ENCODE measurements at regions not wholly inside any gene's neighbourhood (a gene's known extent, or its start where the extent isn't known, plus 50 kb on each side); places are given as distances from the start of the nearest gene placed in this dataset.

- Histone ChIP-seq H4K8ac (ENCODE audit: low read depth, low read length) (no peak overlapping the region), H2BK5ac (ENCODE audit: low read length) (no peak overlapping the region)
These were observed 354.0 kb downstream of the NPR3 start for GRCh38 chr5:33065131-33065530.

GRCh38 chr5:33067291-33067690 is 356.2 kb downstream of the NPR3 start:
- DNase-seq (ENCODE audit: low spot score), result no peak
- no peaks in the 10 kb centered on the region for H3K36me3 ChIP-seq (replicated peaks in 1 of 2; ENCODE audit: control insufficient read depth in 2 of 2, insufficient read depth in 2 of 2, low read length in 2 of 2)
- no peak overlapping the region for H4K91ac ChIP-seq (ENCODE audit: low read depth, low read length, poor library complexity)
- no peak overlapping the region for H3K4ac ChIP-seq (ENCODE audit: low read length)
- no peak overlapping the region for H2AK5ac ChIP-seq (ENCODE audit: low read depth, low read length)
- no peak overlapping the region for H3K4me2 ChIP-seq (ENCODE audit: insufficient read depth, low read length, poor library complexity, severe bottlenecking)
- H2BK120ac ChIP-seq (ENCODE audit: low read depth, low read length), result no peak overlapping the region
- H3K27ac ChIP-seq (replicated peaks; ENCODE audit: low read length), result no peak overlapping the region
- no peak overlapping the region for H2BK12ac ChIP-seq (ENCODE audit: low read length)
- no peak overlapping the region for H3K23ac ChIP-seq (ENCODE audit: low read depth, low read length, poor library complexity)
- no peak overlapping the region for H3K9ac ChIP-seq (ENCODE audit: low read depth, low read length, poor library complexity)
- H3K14ac ChIP-seq (ENCODE audit: low read length), result no peak overlapping the region
- H3K9me3 ChIP-seq (replicated peaks in 1 of 2; ENCODE audit: control insufficient read depth in 2 of 2, insufficient read depth in 1 of 2, low read depth in 1 of 2, low read length in 2 of 2), result no peaks in the 10 kb centered on the region
- H2BK15ac ChIP-seq (ENCODE audit: low read length), result no peak overlapping the region
- H2AFZ ChIP-seq (ENCODE audit: low read length), result no peak overlapping the region
- H3K79me1 ChIP-seq (ENCODE audit: low read depth, low read length), result no peaks in the 10 kb centered on the region
- WGBS, 2 donors (ENCODE audit: extremely low coverage in 2 of 2, insufficient read length in 2 of 2, insufficient replicate concordance in 1 of 2), result no CpG with 5 or more reads among the region's 2 CpGs
- H3K18ac ChIP-seq (ENCODE audit: low read length), result no peak overlapping the region
- no peak overlapping the region for H3K4me3 ChIP-seq (ENCODE audit: low read length in 2 of 2)
- no peaks in the 10 kb centered on the region for H3K27me3 ChIP-seq (ENCODE audit: control insufficient read depth in 3 of 3, insufficient read depth in 3 of 3, low read depth in 1 of 3, low read length in 3 of 3)
- no peaks in the 10 kb centered on the region for H3K4me1 ChIP-seq (ENCODE audit: control insufficient read depth in 2 of 2, insufficient read depth in 1 of 2, low read depth in 1 of 2, low read length in 2 of 2)
- H2BK5ac ChIP-seq (ENCODE audit: low read length), result no peak overlapping the region
- no peak overlapping the region for H4K8ac ChIP-seq (ENCODE audit: low read depth, low read length)

More at GRCh38 chr5:33065131-33065530, 354.0 kb downstream of the NPR3 start:
- Histone ChIP-seq H2AK5ac (ENCODE audit: low read depth, low read length) (no peak overlapping the region), H3K79me1 (ENCODE audit: low read depth, low read length) (no peaks in the 10 kb centered on the region), H2BK15ac (ENCODE audit: low read length) (no peak overlapping the region), H3K4ac (ENCODE audit: low read length) (no peak overlapping the region), H4K91ac (ENCODE audit: low read depth, low read length, poor library complexity) (no peak overlapping the region), H2BK120ac (ENCODE audit: low read depth, low read length) (no peak overlapping the region), H3K23ac (ENCODE audit: low read depth, low read length, poor library complexity) (no peak overlapping the region), H3K4me1 (ENCODE audit: control insufficient read depth in 2 of 2, insufficient read depth in 1 of 2, low read depth in 1 of 2, low read length in 2 of 2) (no peaks in the 10 kb centered on the region), H3K9ac (ENCODE audit: low read depth, low read length, poor library complexity) (no peak overlapping the region), H3K14ac (ENCODE audit: low read length) (no peak overlapping the region), H3K4me3 (ENCODE audit: low read length in 2 of 2) (no peak overlapping the region), H2BK12ac (ENCODE audit: low read length) (no peak overlapping the region), H3K9me3 (replicated peaks in 1 of 2; ENCODE audit: control insufficient read depth in 2 of 2, insufficient read depth in 1 of 2, low read depth in 1 of 2, low read length in 2 of 2) (no peaks in the 10 kb centered on the region), H2AFZ (ENCODE audit: low read length) (no peak overlapping the region), H3K18ac (ENCODE audit: low read length) (no peak overlapping the region), H3K4me2 (ENCODE audit: insufficient read depth, low read length, poor library complexity, severe bottlenecking) (no peak overlapping the region), H3K27me3 (ENCODE audit: control insufficient read depth in 3 of 3, insufficient read depth in 3 of 3, low read depth in 1 of 3, low read length in 3 of 3) (no peaks in the 10 kb centered on the region), H3K36me3 (replicated peaks in 1 of 2; ENCODE audit: control insufficient read depth in 2 of 2, insufficient read depth in 2 of 2, low read length in 2 of 2) (no peaks in the 10 kb centered on the region), H3K27ac (replicated peaks; ENCODE audit: low read length) (no peak overlapping the region)
- WGBS, 2 donors (ENCODE audit: extremely low coverage in 2 of 2, insufficient read length in 2 of 2, insufficient replicate concordance in 1 of 2), result no CpG with 5 or more reads among the region's 3 CpGs
- DNase-seq (ENCODE audit: low spot score), result no peak

GRCh38 chr5:33068786-33069185 is 357.7 kb downstream of the NPR3 start:
- no peak for DNase-seq (ENCODE audit: low spot score)
- no peak overlapping the region for H2AK5ac ChIP-seq (ENCODE audit: low read depth, low read length)
- no peak overlapping the region for H3K4me2 ChIP-seq (ENCODE audit: insufficient read depth, low read length, poor library complexity, severe bottlenecking)
- H3K79me1 ChIP-seq (ENCODE audit: low read depth, low read length), result no peaks in the 10 kb centered on the region
- H3K27ac ChIP-seq (replicated peaks; ENCODE audit: low read length), result no peak overlapping the region
- H3K14ac ChIP-seq (ENCODE audit: low read length), result no peak overlapping the region
- no peaks in the 10 kb centered on the region for H3K27me3 ChIP-seq (ENCODE audit: control insufficient read depth in 3 of 3, insufficient read depth in 3 of 3, low read depth in 1 of 3, low read length in 3 of 3)
- no peak overlapping the region for H3K4me3 ChIP-seq (ENCODE audit: low read length in 2 of 2)
- H2BK12ac ChIP-seq (ENCODE audit: low read length), result no peak overlapping the region
- H4K8ac ChIP-seq (ENCODE audit: low read depth, low read length), result no peak overlapping the region
- H4K91ac ChIP-seq (ENCODE audit: low read depth, low read length, poor library complexity), result no peak overlapping the region
- no CpG with 5 or more reads among the region's 1 CpG for WGBS, 2 donors (ENCODE audit: extremely low coverage in 2 of 2, insufficient read length in 2 of 2, insufficient replicate concordance in 1 of 2)
- no peak overlapping the region for H3K23ac ChIP-seq (ENCODE audit: low read depth, low read length, poor library complexity)
- no peak overlapping the region for H3K18ac ChIP-seq (ENCODE audit: low read length)
- no peak overlapping the region for H2BK120ac ChIP-seq (ENCODE audit: low read depth, low read length)
- H2BK5ac ChIP-seq (ENCODE audit: low read length), result no peak overlapping the region
- H3K36me3 ChIP-seq (replicated peaks in 1 of 2; ENCODE audit: control insufficient read depth in 2 of 2, insufficient read depth in 2 of 2, low read length in 2 of 2), result no peaks in the 10 kb centered on the region
- no peak overlapping the region for H2BK15ac ChIP-seq (ENCODE audit: low read length)
- H3K4me1 ChIP-seq (ENCODE audit: control insufficient read depth in 2 of 2, insufficient read depth in 1 of 2, low read depth in 1 of 2, low read length in 2 of 2), result no peaks in the 10 kb centered on the region
- no peak overlapping the region for H2AFZ ChIP-seq (ENCODE audit: low read length)
- no peaks in the 10 kb centered on the region for H3K9me3 ChIP-seq (replicated peaks in 1 of 2; ENCODE audit: control insufficient read depth in 2 of 2, insufficient read depth in 1 of 2, low read depth in 1 of 2, low read length in 2 of 2)
- no peak overlapping the region for H3K4ac ChIP-seq (ENCODE audit: low read length)
- no peak overlapping the region for H3K9ac ChIP-seq (ENCODE audit: low read depth, low read length, poor library complexity)

- Histone ChIP-seq H3K4me2 (ENCODE audit: insufficient read depth, low read length, poor library complexity, severe bottlenecking) (no peak overlapping the region), H2BK15ac (ENCODE audit: low read length) (no peak overlapping the region), H2AFZ (ENCODE audit: low read length) (no peak overlapping the region), H3K27me3 (ENCODE audit: control insufficient read depth in 3 of 3, insufficient read depth in 3 of 3, low read depth in 1 of 3, low read length in 3 of 3) (no peaks in the 10 kb centered on the region), H3K18ac (ENCODE audit: low read length) (no peak overlapping the region), H3K4ac (ENCODE audit: low read length) (no peak overlapping the region), H2AK5ac (ENCODE audit: low read depth, low read length) (no peak overlapping the region), H2BK5ac (ENCODE audit: low read length) (no peak overlapping the region), H2BK120ac (ENCODE audit: low read depth, low read length) (no peak overlapping the region), H3K4me3 (ENCODE audit: low read length in 2 of 2) (no peak overlapping the region), H2BK12ac (ENCODE audit: low read length) (no peak overlapping the region), H3K27ac (replicated peaks; ENCODE audit: low read length) (no peak overlapping the region), H3K79me1 (ENCODE audit: low read depth, low read length) (no peaks in the 10 kb centered on the region), H3K9ac (ENCODE audit: low read depth, low read length, poor library complexity) (no peak overlapping the region), H3K9me3 (replicated peaks in 1 of 2; ENCODE audit: control insufficient read depth in 2 of 2, insufficient read depth in 1 of 2, low read depth in 1 of 2, low read length in 2 of 2) (no peaks in the 10 kb centered on the region), H3K4me1 (ENCODE audit: control insufficient read depth in 2 of 2, insufficient read depth in 1 of 2, low read depth in 1 of 2, low read length in 2 of 2) (no peaks in the 10 kb centered on the region), H3K14ac (ENCODE audit: low read length) (no peak overlapping the region), H3K36me3 (replicated peaks in 1 of 2; ENCODE audit: control insufficient read depth in 2 of 2, insufficient read depth in 2 of 2, low read length in 2 of 2) (no peaks in the 10 kb centered on the region), H3K23ac (ENCODE audit: low read depth, low read length, poor library complexity) (no peak overlapping the region), H4K91ac (ENCODE audit: low read depth, low read length, poor library complexity) (no peak overlapping the region), H4K8ac (ENCODE audit: low read depth, low read length) (no peak overlapping the region)
- no peak for DNase-seq (ENCODE audit: low spot score)
- no CpG with 5 or more reads among the region's 4 CpGs for WGBS, 2 donors (ENCODE audit: extremely low coverage in 2 of 2, insufficient read length in 2 of 2, insufficient replicate concordance in 1 of 2)
These were observed 361.2 kb downstream of the NPR3 start for GRCh38 chr5:33072296-33072695.
